ENCODE measurements at regions not wholly inside any gene's neighbourhood (a gene's known extent, or its start where the extent isn't known, plus 50 kb on each side); places are given as distances from the start of the nearest gene placed in this dataset.
"Not testable (repeated sequence)": the region's sequence is repeated elsewhere in the genome, so short reads cannot be mapped to it uniquely, and the experiment has no call there.

DNA sequence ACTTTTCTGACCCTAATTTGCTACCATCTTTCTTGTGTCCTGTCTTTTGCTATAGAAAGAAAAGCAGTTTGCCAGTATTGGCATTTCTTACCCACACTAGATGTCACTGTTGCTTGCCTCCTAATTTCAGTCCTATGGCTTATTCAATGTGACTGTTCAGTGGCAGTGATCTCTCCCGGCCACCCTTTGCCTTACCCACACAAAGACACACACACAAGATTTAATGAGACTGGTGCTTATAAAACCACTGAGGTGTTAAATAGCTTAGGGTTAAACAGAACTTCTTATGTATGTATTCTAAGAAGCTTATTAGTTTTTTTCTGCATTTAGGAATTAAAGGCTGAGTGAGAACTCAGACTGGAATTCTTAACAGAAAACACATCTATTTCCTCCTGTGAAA lies 233.6 kb upstream of the ASCC3 start:
- no peak for DNase-seq

DNA sequence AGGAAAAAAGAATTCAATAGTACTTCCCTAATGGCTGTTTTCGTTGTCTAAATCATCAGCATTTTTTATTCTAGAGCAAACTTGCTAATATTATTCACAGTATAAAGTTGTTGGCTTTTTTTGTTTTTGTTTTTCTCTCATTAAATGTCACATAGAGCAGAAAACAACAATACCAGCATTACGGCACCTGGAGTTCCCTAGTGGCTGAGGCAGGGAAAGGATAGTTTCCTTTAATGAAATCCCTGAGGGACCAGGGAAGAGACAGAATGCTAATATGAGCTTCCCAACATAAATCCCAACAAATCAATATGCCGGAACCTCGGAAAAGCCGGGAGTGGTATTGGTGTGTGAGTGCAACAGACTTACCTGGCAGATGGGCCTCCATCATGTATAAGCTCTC lies 235.2 kb upstream of the ASCC3 start:
- DNase-seq, result no peak

DNA sequence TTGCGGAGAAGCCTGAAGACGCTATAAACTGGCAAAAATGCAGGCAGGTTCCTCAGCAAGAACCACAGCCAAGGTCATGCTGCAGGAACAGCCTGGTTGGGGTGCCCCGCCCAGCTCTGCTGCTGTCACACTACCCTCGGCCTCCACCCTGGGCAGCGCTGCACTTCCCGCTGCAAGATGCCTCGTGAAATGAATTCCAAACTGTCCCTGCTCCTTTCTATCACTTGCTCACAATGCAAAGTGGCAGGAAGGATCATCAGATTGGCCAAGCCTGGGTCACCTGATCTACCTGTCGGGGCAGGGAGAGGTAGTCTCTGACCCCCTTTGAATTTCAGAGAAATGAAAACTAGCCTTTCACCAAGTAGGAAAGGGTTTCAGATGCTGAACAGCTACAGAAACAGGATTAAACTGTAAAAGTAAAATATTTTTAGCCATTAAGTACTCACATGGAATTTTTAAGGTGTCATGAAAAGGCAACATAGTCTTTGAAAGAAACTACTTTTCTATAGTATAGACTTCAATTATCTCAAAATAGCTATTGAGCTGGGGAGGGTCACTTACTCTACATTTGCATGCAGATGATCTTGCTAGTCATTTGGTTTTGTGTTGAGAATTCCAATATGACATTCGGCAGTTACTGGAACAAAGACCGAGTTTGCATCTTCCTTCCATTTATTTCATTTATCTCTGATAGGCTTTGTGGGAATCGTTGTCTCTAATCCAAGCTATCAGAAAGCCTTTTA lies 236.4 kb upstream of the ASCC3 start:
- no peak for DNase-seq

DNA sequence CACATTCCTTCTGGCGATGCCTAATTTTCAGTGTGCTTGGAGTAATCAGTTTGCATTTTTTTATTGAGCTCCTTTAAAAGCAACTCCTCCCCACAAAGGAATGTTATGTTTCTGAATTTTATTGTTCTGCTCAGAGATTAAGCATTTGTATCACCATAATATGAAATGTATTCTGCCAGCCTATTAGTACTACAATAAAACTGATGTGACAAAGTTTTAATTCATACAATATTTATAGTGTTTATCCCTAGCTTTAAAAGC lies 236.9 kb upstream of the ASCC3 start:
- no peak for DNase-seq

DNA sequence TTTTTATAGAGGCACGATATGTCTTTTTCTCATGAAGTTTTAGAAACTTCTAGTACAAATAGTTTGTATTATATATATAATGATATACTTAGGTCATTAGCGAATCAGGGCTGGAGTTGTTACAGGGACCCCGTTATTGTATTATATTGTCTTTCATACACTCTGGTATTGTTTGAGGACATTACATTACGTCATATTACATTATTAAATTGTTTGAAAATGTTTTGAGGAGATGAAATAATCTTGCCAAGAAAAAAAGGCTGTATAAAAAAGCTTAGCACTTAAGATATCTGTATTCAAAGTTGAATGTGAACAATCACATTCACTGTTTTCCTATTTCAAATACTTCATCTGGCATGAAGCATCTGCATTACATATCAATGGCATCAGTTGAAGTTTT lies 239.6 kb upstream of the ASCC3 start:
- DNase-seq, result no peak

DNA sequence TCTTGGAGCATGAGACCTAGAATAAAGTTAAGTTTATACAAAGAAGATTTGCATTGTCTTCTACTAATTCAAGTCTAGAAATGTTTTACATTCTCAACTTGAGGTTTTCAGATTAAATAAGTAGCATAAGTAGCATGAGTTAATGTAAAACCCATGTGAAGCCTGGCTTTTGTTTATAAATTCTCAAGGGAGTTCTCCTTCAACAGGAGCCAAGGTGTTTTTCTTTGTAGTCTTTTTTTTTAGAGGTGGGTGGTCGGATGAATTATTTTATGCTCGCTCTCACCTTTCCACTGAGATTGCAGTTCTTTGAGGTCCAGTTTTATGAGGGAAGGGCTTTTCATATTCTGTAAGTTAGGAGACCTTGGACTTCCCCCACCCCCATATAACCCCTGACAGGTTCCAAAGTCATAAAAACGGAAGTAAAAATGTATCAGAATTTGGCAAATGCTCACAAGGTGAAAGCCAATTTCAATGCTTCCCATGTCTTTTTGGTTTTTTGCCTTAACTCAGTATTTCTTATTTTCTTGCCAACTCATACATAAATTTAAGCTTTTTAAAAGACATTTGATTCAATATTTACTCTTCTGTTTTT lies 244.3 kb upstream of the ASCC3 start:
- DNase-seq, result no peak

DNA sequence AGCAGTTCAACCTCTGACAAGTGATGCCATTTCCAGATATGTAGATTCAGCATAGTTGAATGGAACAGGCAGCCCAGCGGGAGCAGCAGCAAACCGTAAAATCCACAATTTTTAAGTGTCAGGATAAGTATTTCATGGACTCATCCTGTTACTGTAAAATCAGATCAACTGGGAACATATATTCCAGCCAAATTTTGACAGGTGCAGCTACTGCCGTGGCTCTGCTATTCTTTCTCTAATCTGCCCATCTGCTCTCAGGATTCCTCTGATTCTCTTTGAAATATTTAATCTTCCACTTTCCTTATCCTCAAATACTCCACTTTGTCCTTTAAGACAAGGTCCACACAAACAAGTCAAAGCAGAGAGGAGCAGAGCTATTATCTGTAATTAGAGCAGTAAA lies 245.4 kb upstream of the ASCC3 start:
- no peak for DNase-seq

DNA sequence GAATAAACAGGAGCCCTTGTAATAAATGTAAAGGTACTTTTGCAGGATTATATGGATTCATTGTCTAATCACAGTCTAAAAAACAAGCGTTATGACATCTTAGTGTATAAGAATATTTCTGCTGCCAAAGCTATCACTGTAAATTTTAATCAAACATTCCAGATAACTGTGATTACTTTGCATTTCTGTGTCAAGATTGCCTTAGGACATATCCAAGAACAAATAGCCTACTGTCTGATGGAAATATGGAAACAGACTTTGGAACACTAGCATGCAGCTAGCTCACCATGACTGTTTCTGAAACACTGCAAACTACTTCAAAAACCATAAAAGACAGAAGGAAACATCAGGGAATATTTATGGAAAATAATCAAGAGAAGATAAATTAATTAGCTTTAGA lies 248.7 kb upstream of the ASCC3 start:
- no peak for DNase-seq

DNA sequence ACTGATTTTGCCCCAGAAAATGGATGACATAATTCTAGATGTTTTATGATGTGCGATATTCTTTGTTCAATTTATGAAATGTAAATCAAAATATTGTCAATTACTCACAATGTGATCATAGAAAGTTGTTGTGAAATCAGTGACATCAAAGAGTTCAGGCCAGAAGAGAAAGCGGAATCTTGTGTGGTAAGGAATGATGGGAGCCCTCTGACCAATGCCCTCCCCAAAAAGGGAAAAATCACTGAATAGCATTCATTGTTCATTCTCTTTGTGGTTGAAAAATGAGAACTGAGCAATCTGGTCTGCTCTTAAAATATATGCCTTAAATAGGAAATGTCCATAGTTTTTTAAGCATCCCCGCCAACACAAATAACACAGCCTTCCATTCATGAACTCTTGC lies 247.1 kb upstream of the GRIK2 start:
- no peak for DNase-seq

DNA sequence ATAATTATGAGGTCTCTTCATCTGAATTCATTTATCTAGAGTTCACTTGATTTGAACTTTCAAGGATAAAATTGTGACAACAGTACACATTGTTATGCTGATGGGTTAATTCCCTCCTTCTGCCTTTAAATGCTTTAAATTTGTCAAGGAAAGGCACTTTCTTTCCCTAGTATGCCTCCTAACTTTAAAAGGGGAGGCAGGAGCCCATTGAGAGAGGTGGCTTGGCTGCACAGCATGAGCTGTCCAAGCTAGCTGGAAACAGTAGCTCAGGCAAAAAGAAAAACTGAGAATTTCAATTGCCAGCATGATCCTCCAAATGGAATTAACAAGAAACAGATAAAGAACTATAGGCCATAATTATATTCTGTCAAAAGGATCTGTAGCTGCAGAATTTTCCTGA lies 243.3 kb upstream of the GRIK2 start:
- DNase-seq, result no peak

DNA sequence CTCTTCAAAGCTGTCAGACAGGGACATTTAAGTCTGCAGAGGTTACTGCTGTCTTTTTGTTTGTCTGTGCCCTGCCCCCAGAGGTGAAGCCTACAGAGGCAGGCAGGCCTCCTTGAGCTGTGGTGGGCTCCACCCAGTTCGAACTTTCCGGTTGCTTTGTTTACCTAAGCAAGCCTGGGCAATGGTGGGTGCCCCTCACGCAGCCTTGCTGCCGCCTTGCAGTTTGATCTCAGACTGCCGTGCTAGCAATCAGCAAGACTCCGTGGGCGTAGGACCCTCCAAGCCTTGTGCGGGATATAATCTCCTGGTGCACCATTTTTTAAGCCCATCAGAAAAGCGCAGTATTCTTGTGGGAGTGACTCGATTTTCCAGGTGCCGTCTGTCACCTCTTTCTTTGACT lies 235.9 kb upstream of the GRIK2 start:
- not testable (repeated sequence) for DNase-seq

DNA sequence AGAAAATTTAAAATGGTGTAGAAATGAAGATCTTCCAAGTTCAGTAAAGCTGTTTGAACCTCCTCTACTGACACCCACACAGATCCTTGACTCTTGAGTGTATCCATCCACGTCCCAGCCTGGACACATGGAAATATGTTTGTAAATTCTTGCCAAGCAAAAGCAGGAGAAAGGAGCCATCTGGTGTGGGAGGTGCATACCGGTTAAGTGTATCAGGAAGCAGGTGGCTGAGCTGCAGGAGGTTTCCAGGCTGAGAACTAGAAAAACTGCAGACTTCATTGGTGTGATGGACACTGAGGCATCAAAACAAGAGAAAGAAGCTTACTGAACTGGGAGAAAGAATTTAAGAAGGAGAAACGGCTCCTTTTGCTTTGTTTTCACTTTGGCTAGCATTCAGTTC lies 229.9 kb upstream of the GRIK2 start:
- DNase-seq, result no peak

DNA sequence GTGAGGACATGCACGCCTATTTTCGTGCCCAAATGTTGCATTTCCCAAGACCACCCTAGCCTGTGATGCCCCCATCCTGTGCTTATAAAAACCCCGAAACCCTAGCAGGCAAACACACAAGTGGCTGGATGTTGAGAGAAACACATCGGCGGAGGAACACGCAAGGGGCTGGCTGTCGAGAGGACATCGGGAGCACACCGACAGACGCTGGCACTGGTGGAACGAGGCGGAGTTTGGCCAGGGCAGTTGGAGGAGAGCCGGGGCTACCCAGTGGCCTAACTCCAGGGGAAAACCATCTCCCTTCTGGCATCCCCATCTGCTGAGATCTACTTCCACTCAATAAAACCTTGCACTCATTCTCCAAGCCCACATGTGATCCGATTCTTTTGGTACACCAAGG lies 225.9 kb upstream of the GRIK2 start:
- DNase-seq, result no peak

DNA sequence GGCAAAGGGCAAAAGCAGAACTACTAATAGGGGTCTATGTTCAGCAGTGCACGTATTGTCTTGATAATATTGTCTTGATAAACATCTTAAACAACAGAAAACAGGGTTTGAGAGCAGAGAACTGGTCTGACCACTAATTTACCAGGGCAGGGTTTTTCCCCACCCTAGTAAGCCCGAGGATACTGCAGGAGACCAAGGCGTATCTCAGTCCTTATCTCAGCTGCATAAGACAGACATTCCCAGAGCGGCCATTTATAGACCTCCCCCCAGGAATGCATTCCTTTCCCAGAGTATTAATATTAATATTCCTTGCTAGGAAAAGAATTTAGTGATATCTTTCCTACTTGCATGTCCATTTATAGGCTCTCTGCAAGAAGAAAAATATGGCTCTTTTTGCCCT lies 222.5 kb upstream of the GRIK2 start:
- not testable (repeated sequence) for DNase-seq

DNA sequence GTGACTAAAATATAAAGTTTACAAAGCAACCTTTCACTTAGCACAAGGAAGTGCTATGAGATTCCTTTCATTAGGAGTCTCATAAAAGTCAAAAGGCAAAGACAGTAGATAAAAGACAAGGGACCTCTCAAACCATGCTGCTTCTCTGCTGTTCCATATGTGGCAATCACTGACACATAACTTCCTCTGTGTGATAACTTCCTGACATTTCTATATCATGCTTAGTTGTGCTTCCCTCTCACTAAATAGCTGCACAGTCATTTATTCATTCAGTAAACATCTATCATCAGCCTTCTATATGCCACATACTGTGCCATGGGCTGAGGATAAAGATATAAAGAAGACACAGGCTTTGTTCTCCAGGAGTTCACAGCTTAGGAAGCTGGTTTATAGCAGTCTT lies 214.8 kb upstream of the GRIK2 start:
- no peak for DNase-seq

DNA sequence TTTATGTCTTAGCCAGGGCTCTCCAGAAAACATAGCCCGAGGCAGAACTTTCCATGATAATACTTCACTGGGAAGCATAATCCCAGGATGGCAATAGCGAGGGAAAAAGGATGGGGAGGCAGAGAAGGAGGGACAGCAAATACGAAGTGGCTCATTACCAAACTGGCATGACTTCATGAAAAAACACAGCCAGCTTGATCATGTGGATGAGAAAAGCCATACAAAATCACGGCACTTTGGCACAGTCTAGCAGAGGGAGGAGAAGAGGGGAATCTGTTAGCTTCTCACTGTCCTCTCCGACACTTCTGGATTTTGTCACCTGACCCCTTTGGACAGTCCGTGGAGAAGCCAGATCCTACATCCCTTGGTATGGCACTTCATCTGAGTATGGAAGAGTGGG lies 212.5 kb upstream of the GRIK2 start:
- DNase-seq, result no peak

DNA sequence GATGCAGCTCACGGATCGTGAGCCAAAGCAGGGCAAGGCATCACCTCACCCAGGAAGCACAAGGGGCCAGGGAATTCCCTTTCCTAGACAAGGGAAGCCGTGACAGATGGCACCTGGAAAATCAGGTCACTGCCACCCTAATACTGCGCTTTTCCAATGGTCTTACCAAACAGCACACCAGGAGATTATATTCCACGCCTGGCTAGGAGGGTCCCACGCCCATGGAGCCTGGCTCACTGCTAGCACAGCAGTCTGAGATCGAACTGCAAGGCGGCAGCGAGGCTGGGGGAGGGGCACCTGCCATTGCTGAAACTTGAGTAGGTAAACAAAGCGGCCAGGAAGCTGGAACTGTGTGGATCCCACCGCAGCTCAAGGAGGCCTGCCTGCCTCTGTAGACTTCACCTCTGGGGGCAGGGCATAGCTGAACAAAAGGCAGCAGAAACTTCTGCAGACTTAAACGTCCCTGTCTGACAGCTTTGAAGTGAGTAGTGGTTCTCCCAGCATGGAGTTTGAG lies 205.2 kb upstream of the GRIK2 start:
- not testable (repeated sequence) for DNase-seq

DNA sequence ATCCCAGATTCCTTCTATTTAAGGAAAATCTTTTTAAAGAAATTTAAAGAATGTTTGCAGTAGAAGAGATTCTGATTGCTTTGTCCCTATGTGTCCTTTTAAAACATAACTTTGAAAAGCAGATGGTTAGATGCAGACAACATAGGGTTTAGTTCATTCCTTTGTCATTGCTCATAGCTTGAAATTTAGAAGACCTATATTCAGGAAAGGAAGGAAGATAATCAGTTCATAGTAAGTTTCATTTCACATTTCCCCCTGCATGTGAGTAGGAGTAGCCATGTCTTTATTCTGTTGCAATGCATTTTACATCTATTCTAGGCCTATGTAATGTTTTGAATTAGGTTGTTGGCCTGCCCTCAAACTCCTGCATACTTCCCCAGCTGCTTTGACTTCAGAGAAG lies 197.9 kb upstream of the GRIK2 start:
- no peak for DNase-seq

DNA sequence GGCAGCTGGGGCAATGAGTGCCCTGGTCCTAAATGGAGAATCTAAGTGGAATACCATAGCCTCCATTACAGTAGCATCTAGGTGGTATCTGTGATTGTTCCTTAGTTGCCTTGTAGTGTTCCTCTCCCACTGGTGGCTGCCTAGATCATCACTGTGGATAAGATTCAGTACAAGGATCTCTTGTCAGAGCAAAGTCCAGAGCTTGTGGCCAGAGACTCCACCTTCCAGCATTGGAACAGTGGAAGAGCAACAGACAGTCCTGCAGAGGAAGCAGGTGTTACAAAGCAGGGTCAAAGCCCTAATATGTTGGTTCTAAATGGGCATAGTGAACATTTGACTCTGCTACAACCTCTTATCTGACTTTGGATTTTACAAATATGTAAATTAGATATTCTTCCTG lies 194.1 kb upstream of the GRIK2 start:
- no peak for DNase-seq

DNA sequence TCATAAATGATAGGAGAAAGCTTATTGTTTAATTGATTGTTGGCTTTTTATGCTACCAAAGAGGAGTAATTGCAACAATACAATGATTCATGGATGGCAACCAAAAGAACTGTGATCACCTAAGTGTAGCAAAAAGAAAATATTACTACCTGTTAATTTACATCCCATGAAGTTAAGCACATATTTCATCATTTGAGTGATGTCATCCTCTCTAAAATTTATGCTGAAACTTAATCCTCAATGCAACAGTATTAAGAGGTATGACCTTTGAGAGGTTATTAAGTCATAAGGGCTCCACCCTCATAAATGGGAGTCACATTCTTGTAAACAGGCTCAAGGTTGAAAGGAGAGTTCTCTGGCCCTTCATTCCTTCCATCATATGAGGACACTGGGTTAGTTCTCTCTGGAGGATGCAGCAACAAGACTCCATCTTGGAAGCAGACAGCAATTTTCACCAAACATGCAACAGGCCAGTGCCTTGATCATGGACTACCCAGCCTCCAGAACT lies 190.6 kb upstream of the GRIK2 start:
- no peak for DNase-seq

DNA sequence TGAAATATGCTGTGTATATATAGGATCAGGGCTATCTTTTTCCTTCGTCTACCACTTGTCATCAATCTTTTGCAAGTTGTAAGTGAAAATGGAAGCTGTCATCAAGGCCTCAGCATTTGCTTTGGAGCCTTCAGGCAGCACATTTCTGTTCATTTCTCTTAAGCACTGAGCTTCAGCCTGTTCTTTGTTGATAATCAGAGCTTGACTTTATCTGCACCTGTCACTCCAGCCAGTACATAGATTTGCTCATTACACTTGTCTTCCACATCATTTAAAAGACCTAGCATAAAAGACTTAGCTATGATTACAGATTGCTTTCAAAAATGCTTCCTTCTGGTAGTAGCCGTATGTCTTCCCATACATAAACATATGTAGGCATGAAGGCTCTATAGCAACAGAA lies 189.8 kb upstream of the GRIK2 start:
- DNase-seq, result no peak

DNA sequence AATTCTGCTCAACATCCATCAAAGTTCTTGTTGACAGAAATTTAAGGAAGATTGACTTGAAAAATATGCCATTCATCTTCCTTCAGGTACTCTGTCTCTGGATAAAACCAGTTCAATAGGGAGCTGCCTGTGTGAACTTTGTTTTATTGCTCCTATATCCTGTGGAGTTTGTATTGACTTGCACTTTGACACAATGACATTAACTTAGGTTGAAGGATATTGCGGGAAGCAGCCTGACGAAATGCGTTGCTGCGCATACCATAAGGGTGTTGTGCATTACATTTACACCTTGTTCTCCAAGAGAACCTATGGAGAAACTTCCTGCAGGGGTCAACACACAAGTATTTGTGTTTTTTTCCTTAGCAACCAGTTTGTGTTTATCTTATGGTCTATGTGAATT lies 185.4 kb upstream of the GRIK2 start:
- no peak for DNase-seq

DNA sequence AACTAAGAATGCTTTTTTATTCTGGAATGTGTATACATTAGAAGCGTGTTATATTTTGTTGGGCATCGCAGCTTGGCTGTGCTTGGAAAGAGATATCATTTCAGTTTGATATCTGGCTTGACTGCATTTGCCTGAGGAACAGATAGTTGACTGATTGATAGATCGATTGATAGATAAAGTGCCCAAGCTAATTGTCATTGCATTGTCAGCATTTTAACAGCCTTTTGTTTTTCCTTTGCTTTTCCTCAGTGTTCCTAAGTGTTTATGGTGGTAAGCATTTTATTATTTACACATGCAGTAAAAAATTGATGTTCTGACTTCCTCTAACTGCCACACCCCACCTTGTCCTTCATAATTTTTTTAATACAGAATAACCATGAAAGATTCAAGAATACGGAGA lies 180.9 kb upstream of the GRIK2 start:
- no peak for DNase-seq

DNA sequence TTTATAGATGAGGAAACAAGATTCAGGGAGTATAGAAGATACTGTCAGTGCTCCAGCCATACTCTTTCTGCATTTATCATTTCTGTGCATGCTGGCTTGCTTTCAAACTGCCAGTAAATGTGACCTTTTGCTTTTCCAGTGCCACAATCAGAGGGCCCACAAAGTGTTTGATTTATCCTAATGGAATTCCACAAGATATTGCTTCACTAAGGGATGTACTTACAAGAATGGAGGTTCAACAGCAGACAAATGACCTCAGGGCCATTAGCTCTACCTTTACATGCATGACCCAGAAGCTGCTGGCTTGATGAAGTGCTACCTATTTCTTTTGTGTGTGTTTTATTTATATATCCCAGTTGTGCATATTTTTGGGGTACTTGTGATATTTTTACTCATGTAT lies 171.5 kb upstream of the GRIK2 start:
- no peak for DNase-seq

DNA sequence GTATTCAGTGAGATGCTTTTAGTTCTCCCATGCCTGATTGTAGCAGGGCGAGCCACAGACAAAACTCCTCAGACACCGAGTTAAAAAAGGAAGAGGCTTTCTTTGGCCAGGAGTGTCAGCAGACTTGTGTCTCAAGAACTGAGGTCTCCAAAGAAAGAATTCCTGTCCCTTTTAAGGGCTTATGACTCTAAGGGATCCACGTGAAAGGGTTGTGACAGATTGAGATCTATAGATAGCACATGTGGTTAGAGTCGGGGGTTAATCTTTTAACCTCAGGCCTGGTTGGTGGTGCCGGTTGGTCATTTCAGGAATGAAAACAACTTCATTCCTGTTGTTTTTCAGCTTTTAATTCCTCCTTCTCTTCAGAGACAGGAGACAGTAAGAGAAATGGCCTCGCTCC lies 168.8 kb upstream of the GRIK2 start:
- DNase-seq, result no peak

Measured in activated CD4-positive, alpha-beta T cell treated with anti-CD3 and anti-CD28 coated beads for 4 hours (primary cell).